AG09319 (cell line): ENCODE measurements at regions not wholly inside any gene's neighbourhood (a gene's known extent, or its start where the extent isn't known, plus 50 kb on each side); places are given as distances from the start of the nearest gene placed in this dataset.
A peak's percentile ranks its signal among the peaks of the same experiment; 100 is the strongest.

Source experiments
- DNase-seq: peaks from one replicate; pipeline ENCODE4 v3.0.0-alpha.2; 2010; ENCODE audit warnings: low read depth; ENCODE audit errors: extremely low read depth
- CTCF ChIP-seq: IDR thresholded peaks from 2 replicates; pipeline ENCODE4 v1.5.1; 2011; ENCODE audit warnings: low read depth, mild to moderate bottlenecking, inconsistent platforms, low read length, moderate library complexity

- no peak for DNase-seq
- TF ChIP-seq CTCF = no peak
Observed at GRCh38 chr18:76656925-76657827, 162.1 kb upstream of the ZNF516 start.

DNA sequence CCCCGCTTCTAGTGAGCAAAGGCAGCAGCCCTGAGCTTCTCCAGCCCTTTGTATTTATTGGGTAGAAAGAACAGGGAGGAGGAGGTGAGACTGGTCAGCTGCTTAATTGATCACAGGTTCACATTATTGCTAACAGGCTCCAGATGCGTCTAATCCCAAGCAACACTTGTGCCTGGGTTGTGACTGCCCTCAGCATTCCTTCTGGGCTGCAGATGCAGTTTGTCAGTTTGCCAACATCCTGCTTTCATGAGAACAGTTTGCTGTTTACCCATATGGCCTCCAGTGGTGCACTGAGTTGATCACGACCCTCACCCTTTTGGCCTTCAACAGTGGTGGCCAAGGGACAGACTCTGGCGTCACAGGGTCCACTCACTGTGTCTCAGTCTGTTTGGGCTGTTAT lies 159.5 kb upstream of the ZNF516 start:
- no peak for TF ChIP-seq CTCF
- peak; percentile 12 for DNase-seq

GRCh38 chr18:76647322-76647721 lies 152.3 kb upstream of the ZNF516 start:
- DNase-seq = no peak
- no peak for TF ChIP-seq CTCF

GRCh38 chr18:76644580-76644979 lies 149.5 kb upstream of the ZNF516 start:
- no peak for TF ChIP-seq CTCF

GRCh38 chr18:76643996-76644395 lies 149.0 kb upstream of the ZNF516 start:
- DNase-seq = no peak
- no peak for TF ChIP-seq CTCF

More at GRCh38 chr18:76644580-76644979, 149.5 kb upstream of the ZNF516 start:
- no peak for DNase-seq

GRCh38 chr18:76643199-76643598 lies 148.2 kb upstream of the ZNF516 start:
- no peak for DNase-seq
- TF ChIP-seq CTCF = no peak

- no peak for DNase-seq
- no peak for TF ChIP-seq CTCF
Observed at GRCh38 chr18:76640438-76640837, 145.4 kb upstream of the ZNF516 start.
